AG04450 (cell line): ENCODE measurements at regions not wholly inside any gene's neighbourhood (a gene's known extent, or its start where the extent isn't known, plus 50 kb on each side); places are given as distances from the start of the nearest gene placed in this dataset.

ENCODE experiments used
- CTCF ChIA-PET: fragments of 300-600, 350-600 bp; formaldehyde crosslinking; extraction: SDS; loops from one replicate; lab custom pipeline; 2022; ENCODE audit warnings: antibody characterized with exemption, inconsistent platforms; lab: Charles Lee
- POLR2A ChIA-PET: fragments of 350-600 bp; formaldehyde crosslinking; extraction: SDS; loops from one replicate; lab custom pipeline; 2021; ENCODE audit warnings: antibody characterized with exemption, inconsistent platforms; lab: Yijun Ruan, JAX
- DNase-seq: peaks from one replicate; pipeline ENCODE4 v3.0.0-alpha.2; 2011; ENCODE audit warnings: low read depth, low spot score
- H3K27ac ChIP-seq: one replicate; pipeline ENCODE4 v1.5.1; 2012; ENCODE audit warnings: low read depth, low read length, control low read depth
- H3K27me3 ChIP-seq: one replicate; pipeline ENCODE4 v1.6.0; 2012; ENCODE audit warnings: low read length; ENCODE audit not compliant: control insufficient read depth, insufficient read depth
- H3K4me3 ChIP-seq: 2 replicates; pipeline ENCODE4 v1.5.1; 2011; ENCODE audit warnings: mild to moderate bottlenecking, low read depth, low read length, control low read depth
- H3K9me3 ChIP-seq: 2 replicates; pipeline ENCODE4 v1.5.1; 2012; ENCODE audit warnings: low read length; ENCODE audit not compliant: control insufficient read depth, insufficient read depth
- CTCF ChIP-seq: IDR thresholded peaks from 2 replicates; pipeline ENCODE4 v1.5.1; 2011; ENCODE audit warnings: low read depth, low read length, control low read depth, inconsistent platforms

- DNase-seq: no peak
- POLR2A ChIA-PET: no interaction called here
- Histone ChIP-seq H3K27me3 (no peaks in the 10 kb centered on the region), H3K27ac (no peak overlapping the region), H3K4me3 (no peak overlapping the region), H3K9me3 (peaks cover 4% of the 10 kb centered on the region)
- no peak for TF ChIP-seq CTCF
- CTCF ChIA-PET: no interaction called here
Measured at GRCh38 chr18:75864816-75865215, 437.3 kb upstream of the SMIM21 start.

GRCh38 chr18:75863696-75864095 lies 436.2 kb upstream of the SMIM21 start:
- TF ChIP-seq CTCF: no peak
- no peak overlapping the region for H3K27ac ChIP-seq
- H3K4me3 ChIP-seq: no peak overlapping the region
- peaks cover 8% of the 10 kb centered on the region for H3K9me3 ChIP-seq
- H3K27me3 ChIP-seq: no peaks in the 10 kb centered on the region
- no peak for DNase-seq
- ChIA-PET POLR2A (no interaction called here), CTCF (no interaction called here)

- TF ChIP-seq CTCF: no peak
- DNase-seq: no peak
- Histone ChIP-seq H3K9me3 (peaks cover 8% of the 10 kb centered on the region), H3K27ac (no peak overlapping the region), H3K27me3 (no peaks in the 10 kb centered on the region), H3K4me3 (no peak overlapping the region)
- ChIA-PET POLR2A (no interaction called here), CTCF (no interaction called here)
Measured at GRCh38 chr18:75862458-75862857, 435.0 kb upstream of the SMIM21 start.

GRCh38 chr18:75860166-75860565 lies 432.7 kb upstream of the SMIM21 start:
- no peaks in the 10 kb centered on the region for H3K27me3 ChIP-seq
- TF ChIP-seq CTCF: no peak
- peaks cover 8% of the 10 kb centered on the region for H3K9me3 ChIP-seq
- CTCF ChIA-PET: no interaction called here
- no peak for DNase-seq
- H3K4me3 ChIP-seq: no peak overlapping the region
- POLR2A ChIA-PET: no interaction called here
- H3K27ac ChIP-seq: no peak overlapping the region

- H3K9me3 ChIP-seq: peaks cover 12% of the 10 kb centered on the region
- no peak for DNase-seq
- ChIA-PET CTCF (no interaction called here), POLR2A (no interaction called here)
- no peak overlapping the region for H3K4me3 ChIP-seq
- no peaks in the 10 kb centered on the region for H3K27me3 ChIP-seq
- no peak for TF ChIP-seq CTCF
- H3K27ac ChIP-seq: no peak overlapping the region
Measured at GRCh38 chr18:75859533-75859932, 432.0 kb upstream of the SMIM21 start.
